GM13976 (cell line): ENCODE measurements at regions not wholly inside any gene's neighbourhood (a gene's known extent, or its start where the extent isn't known, plus 50 kb on each side); places are given as distances from the start of the nearest gene placed in this dataset.

Experiments used
- DNase-seq: peaks from one replicate; pipeline ENCODE4 v3.0.0; 2012; ENCODE audit warnings: low spot score
- CTCF ChIP-seq: IDR thresholded peaks from 2 replicates; pipeline ENCODE4 v1.5.1; 2012; ENCODE audit warnings: borderline replicate concordance, mild to moderate bottlenecking; ENCODE audit not compliant: insufficient read depth; ENCODE audit errors: extremely low read depth, missing control alignments, control extremely low read depth
- in situ Hi-C: fragments of 300-500 bp; cut with MboI; formaldehyde crosslinking; loops from one replicate; pipeline ENCODE4 v1.12.0; 2022; ENCODE audit warnings: low sequenced_read_pairs, mixed read lengths, inconsistent platforms; ENCODE audit not compliant: unreplicated experiment

- DNase-seq = no peak
- in situ Hi-C loops = no loop called here
- TF ChIP-seq CTCF = no peak
Observed at GRCh38 chr1:163661391-163661790, 339.6 kb downstream of the NUF2 start.

- in situ Hi-C loops = no loop called here
- no peak for TF ChIP-seq CTCF
- no peak for DNase-seq
Observed at GRCh38 chr1:163664671-163665335, 343.0 kb downstream of the NUF2 start.

GRCh38 chr1:163668472-163668871 lies 346.7 kb downstream of the NUF2 start:
- in situ Hi-C loops = no loop called here

GRCh38 chr1:163670989-163671757 lies 349.4 kb downstream of the NUF2 start:
- no peak for TF ChIP-seq CTCF
- in situ Hi-C loops = no loop called here

More at GRCh38 chr1:163668472-163668871, 346.7 kb downstream of the NUF2 start:
- no peak for DNase-seq
- TF ChIP-seq CTCF = no peak

GRCh38 chr1:163672976-163673758 lies 351.4 kb downstream of the NUF2 start:
- no peak for TF ChIP-seq CTCF
- in situ Hi-C loops = no loop called here

More at GRCh38 chr1:163670989-163671757, 349.4 kb downstream of the NUF2 start:
- DNase-seq = no peak

GRCh38 chr1:163673759-163674151 lies 352.0 kb downstream of the NUF2 start:
- in situ Hi-C loops = no loop called here
- DNase-seq = no peak
- no peak for TF ChIP-seq CTCF

More at GRCh38 chr1:163672976-163673758, 351.4 kb downstream of the NUF2 start:
- DNase-seq = no peak
